Mucosa of gallbladder (tissue), 1 donor: ENCODE measurements at regions not wholly inside any gene's neighbourhood (a gene's known extent, or its start where the extent isn't known, plus 50 kb on each side); places are given as distances from the start of the nearest gene placed in this dataset.
"Not testable (repeated sequence)": the region's sequence is repeated elsewhere in the genome, so short reads cannot be mapped to it uniquely, and the experiment has no call there.

ENCODE experiments used
- DNase-seq: peaks from one replicate; pipeline ENCODE4 v3.0.0-alpha.2; 2020; ENCODE audit warnings: low spot score
- donor health status: DM: no; HTN: no; CAD: no.

DNA sequence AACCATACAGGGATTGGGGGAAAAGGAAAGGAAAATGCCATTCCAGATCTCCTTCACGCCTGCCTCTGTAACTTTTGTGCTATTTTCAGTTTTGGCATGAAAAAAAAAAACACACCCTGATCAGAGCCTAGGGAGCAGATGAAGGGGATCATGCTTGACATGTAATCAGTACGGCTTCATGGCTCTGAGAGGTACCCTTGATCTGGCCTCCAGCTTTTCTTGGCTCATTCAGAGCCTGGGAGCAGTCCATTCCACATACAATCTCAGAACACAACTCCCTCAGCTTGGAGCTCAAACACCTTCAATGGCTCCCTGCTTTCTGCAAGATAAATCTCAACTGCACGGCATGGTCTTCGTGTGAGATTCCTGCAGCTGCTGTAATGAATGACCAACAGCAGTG lies 422.8 kb upstream of the ZMIZ1 start:
- no peak for DNase-seq

DNA sequence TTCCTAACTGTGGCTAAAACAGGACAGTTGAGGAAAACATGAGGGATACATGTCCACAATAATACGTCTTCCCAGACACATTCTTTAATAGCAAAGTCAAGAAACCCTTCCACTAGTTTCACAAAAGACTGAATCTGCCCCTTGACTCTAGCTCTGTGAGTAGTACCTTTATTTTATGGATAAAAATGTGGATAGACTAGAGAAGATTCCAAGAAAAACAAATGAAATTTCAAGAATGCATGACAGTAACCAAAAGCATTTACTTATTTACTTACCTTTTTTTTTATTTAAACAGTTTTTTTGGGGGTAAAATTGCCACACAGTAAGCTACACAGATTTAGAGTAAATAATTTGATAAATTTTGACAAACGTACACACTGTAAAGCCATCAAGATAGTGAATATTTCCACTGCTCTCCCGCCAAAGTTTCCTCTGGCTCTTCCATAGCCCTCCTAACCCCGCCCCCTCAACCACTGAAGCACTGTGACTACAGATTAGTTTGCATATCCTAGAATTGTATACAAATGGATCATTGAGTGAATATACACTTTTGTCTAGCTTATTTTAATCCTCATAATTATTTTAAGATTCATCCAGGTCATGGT lies 420.4 kb upstream of the ZMIZ1 start:
- no peak for DNase-seq

DNA sequence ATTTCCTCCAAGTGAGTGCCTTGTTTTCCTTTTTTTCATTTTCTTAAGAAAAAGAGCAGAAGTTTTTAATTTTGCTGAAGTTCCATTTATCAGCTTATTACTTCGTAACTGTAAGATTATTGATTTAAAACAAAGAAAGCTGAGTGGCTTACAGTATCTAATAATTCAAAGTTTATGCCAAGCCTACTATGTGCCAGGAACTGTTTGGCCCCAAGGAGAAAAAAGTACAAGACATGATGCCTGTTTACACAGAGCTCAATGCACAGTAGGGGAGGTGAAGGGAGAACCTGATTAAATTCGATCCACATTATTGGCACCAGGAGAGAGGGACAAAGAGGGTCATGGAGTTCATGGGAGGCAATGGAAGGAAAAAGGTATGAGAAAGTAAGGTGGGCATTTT lies 419.3 kb upstream of the ZMIZ1 start:
- no peak for DNase-seq

DNA sequence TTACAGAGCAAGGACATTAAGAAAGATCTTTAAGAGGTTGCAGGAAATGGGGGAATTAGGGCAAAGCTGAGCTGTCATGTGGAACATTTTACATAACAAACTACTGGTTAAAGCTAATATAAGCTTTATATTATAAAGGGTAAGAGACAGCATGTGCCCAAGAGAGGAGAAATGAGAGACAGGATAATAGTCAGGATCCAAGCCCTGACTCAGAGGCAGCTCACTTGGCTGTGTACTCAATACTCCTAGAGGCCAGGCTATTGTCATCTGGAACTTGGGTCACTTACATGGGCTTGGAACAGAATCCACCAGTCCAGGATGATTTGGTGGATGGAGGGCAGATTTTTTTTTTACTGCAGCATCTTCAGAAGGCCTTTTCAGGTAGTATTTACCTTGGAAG lies 418.6 kb upstream of the ZMIZ1 start:
- DNase-seq: no peak

DNA sequence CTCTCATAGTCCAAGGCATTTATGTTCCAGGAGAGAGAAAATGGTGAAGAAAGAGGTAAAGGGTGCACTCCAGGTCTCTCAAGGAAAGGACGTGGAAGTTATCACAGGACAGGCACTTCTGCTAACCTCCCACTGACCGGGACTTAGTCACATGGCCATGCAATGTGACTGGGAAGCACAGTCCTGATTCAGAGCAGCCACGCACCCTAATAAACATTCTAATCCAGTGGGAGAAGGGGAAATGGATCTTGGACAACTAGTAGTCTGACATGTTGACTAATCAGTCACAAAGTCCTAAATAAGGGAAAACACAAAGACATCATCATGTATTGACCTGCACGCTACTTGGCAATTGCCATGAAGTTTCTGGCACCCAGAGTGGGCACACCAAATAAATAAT lies 417.5 kb upstream of the ZMIZ1 start:
- DNase-seq: no peak

DNA sequence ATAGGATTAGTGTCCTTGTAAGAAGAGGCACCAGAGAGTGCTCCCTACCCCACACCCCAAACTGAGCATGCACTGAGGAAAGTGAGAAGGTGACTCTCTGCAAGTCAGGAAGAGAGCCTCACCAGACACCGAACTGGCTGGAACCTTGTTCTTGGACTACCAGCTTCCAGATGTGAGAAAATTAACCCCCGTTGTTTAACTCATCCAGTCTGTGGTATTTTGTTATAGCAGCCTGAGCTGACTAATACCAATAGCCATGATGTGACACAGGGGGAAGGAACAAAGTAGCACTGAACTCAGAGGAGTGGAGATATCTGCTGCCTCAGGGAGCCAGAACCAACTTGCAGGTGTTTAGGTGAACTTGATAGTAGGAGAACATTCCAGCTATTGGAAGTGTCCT lies 415.2 kb upstream of the ZMIZ1 start:
- no peak for DNase-seq

DNA sequence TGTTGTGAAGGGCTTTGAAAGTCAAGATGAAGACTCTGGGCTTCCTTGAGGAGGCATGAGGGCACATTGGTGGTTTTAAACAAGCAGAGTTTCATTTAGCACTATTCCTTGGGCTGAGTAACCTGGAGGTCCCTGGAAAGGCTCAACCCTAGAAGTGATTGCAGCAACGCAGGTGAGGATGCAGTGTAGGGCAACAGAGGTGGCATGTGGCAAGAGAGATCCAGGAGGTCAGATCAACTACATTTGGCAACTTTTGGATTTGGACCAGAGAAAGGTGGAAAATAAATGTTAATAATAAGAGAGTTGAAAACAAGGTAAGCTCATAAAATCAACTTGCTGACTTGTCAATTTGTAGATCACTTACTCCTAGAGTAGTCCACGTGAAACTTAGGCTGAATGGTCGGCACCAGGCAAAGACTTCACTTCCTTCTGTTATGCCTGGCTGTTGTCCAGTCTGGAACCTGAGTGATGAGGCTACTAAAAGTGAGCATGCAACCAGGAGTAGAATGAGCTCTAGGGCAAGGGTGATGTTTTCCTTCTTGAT lies 414.6 kb upstream of the ZMIZ1 start:
- no peak for DNase-seq

DNA sequence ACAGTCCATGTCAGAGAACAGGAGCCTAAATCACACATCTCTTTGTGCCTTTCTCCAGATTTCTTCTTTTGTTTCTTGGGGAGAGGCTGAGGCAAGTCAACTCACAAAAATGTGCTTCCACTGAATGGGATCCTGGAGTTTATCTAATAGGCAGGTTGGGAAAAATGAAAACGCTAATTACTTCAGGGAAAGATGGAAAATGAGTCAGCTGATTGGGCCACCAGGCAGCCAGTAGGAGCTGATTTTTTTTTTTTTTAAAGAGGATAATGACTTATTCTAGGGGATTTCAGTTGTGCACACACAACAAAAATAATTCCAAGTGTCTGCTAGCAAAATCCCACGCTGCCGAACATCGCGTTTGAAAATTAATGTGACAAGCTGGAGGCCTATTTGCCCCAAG lies 412.8 kb upstream of the ZMIZ1 start:
- DNase-seq: no peak

DNA sequence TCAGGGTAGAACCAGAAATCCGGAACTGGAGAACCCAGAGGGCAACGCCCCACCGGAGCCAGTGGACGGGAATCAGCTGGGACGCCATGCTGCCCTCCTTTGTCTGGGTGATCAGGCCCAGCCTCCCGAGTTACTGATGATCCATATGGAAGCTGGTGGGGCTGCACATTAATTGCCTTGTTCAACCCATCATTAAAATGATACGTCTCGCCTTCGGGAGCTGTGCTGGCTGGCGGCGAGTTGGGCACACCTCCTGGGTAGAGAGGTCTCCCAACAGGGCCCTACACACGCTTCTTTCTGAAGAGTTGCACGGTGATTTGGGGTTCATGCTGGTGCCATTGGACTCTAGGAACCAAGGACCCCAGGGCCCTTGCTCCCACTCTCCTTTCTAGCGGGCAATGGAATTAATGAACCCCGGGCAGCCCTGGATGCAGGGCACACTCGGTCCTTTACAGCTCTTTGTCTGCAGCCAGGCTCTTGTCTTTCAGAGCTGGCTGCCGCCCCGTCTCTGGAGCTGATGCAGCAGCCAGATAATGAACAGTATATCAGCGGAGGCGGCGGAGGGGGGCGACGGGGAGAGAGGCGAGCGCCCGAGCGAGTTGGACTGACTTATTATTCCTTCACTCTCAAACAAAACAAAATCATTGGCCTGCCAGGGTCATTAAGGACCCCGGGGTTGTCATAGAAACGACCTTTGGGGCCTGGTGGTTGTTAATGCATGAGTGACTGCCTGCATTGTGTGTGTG lies 412.2 kb upstream of the ZMIZ1 start:
- DNase-seq: no peak

DNA sequence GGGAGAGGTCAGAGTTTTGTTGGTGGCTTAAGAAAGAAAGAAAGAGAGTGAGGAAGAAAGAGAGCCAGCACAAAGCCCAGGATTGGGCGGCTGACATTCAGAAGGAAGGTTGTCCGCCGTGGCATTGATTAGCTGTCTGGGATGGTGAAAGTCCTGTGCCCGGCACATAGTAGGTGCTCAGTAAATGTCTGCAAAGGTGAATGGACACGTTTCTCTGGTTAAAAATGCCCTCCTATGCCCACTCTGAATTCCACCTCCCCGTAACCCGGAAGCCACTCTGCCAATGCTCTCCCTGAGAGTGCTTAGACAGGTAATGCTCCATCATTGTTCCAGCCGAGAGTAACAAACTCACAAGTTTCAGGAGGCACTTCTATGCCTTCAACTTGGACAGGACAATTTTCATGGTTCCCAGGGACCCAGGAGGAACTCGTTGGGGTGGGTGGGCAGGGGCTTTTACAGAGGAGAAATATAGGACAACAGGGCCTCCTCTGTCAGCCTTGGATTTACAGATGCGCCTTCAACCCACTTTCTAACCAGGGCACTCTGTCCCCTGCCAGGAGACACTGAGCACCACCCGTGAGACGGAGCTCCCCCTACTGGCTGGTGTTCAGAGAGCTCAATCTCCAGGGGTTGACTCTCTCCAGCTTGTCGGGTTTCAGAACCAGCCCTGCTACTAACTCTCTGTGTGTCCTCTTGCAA lies 411.5 kb upstream of the ZMIZ1 start:
- DNase-seq: peak; percentile 74

DNA sequence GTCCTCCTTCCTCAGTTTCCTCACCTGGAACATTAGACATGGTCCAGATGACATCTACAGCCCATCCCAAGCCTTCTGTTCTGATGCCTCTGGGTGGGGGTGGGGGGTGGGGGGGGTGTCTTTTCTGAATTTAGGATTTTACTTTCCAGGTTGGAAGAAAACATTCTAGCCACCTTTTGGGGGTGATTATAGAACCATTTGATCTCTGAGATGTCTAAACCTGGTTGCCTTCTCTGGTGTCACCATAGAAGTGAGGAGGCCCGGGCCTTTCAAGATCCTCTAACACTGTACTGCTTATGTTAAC lies 411.0 kb upstream of the ZMIZ1 start:
- no peak for DNase-seq

DNA sequence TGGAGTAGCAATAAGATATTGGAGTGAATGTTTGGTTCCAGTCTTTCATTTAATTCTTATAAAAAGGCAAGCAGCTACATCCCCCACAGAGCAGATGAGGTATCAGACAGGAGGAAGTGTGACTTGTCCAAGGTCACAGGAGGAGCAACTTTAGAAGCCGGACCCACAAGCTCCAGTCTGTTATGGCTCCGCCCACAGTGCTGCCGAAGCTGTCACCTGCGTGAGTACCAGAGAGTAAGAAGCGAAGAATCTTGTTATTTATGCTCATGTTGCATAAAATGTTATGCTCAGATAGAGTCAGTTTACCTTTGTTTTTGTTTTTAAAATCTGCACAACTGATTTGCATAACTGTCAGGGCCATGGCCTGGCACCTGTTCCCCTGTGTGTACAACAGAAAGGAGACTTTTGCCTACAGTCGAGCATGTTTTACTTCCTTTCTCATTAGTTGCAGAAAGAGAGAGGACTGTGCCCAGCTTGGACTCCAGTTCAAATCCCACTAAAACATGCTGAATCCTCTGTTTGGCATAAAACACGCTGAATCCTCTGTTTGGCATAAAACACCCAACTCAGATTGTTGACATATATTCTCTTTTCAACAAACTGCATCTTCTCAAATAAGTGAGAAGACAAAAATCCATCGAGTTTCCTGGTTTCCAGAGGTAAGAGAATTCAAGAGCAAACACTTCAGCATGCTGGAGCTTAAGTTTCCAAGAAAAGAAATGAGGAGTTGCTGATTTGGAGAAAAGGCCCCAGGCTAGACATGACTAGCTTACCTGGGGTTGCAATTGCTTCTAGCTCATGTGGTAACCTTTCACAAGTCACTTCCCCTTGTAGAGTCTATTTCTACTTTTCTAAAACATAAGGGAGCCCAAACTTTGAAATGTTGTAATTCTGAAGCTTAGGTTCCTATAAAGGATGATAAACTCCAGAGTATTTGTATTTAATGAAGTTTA lies 409.8 kb upstream of the ZMIZ1 start:
- no peak for DNase-seq

DNA sequence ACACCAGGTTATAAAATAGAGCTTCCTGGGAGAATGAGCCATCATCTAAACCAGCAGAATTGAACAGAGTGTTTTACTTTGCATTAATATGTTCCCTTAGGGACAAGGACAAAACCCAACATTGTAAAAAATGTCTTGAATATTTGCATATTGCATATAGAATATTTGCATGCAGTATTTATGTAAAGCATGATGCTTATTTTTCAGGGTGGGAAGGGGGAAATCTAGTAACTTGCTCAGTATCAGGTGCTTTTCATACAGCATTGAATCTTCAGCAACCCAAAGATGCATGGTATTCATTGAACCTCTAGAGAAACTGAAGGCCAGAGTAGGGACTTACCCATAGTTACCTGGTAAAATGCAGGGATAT lies 409.2 kb upstream of the ZMIZ1 start:
- DNase-seq: no peak

DNA sequence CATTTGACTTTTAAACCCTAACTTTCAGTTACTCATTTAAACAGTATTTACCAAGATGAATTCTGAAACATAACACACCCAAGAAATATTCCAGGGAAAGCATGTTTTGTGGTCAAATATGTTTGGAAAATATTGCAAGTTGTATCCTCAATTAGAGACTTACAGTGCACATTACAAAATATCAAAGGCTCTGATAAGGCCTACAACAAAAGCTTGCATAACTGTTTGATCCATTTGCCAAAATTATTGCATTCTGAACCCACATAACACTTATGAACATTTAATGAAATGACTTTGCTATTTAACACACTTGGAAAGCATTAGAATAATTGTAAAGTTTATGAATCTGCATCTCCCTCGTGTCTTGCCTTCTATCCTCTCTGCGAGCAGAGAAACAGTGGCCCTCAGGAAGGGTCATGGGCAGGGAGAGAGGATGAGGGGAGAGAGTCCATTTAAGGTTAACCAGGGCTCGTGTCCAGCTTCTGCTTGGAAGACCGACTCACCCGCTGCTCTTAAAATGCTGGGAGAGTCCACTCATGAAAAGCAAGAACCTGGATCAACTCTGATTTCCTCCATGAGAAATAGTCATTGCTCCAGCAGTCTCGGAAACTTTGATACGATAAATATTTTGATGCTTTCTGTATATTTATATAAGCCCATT lies 408.2 kb upstream of the ZMIZ1 start:
- no peak for DNase-seq

DNA sequence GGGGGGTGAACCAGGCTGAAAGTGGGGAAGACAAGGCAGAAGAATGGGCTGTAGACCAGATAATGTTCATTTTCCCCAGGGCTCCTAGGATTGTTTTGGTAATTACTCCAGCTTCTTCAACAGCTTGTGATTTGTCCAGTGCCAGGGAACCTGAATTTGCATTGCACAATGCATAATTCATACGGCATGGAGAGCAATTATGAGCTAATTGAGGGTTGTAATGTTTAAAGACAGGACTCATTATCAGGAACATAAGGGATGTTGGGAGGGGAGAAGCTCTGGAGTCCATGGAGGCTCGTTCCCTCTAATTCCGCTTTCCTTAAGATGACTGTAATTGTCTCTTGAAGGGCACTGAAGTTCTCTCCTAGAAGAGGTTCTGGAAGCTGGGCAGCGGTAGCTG lies 405.0 kb upstream of the ZMIZ1 start:
- DNase-seq: no peak

DNA sequence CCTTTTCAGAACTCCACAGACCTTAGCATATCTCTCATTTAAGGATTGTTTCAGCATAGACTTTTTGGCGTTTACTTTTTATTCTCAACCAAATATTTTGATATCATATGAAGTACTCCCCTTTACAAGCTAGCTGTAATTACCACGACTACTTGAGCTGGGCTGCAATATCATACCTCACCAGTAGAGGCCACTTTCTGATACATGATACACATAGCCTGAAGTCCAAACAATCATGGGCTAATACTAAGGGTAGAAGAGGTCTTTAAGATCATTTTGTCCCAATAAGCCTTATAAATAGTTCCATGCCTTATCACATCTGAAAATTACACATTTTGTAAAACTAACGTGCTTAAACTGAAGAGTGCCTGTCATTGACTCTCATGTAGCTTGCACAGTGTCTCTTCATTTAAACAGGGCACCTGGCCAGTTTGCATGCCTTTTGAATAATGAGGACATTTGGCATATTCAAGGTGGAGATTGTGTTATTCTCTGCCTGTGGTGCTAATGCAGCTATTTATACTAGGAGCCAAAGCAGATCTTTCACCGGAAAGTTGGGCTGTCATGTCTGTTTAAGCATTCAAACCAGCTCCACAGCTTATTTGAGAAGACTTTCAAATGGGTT lies 403.7 kb upstream of the ZMIZ1 start:
- DNase-seq: no peak

DNA sequence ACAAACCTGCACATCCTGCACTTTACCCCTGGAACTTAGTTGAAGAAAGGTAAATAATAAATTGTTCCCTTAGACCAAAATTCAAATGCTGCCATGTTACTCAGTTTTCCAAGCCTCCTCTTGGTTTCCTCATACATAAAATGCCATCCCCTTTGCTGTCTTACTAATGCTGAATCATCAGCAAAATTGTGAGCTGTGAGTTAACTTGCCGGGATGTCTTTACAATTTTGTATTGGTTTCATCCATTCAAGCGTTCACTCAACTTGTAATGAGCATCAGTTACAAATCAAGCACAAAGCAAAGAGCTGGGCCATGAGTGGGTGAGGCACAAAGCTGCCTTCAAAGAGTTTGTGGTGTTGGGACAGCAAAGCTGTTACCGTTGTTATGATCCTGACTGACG lies 395.8 kb upstream of the ZMIZ1 start:
- DNase-seq: no peak

DNA sequence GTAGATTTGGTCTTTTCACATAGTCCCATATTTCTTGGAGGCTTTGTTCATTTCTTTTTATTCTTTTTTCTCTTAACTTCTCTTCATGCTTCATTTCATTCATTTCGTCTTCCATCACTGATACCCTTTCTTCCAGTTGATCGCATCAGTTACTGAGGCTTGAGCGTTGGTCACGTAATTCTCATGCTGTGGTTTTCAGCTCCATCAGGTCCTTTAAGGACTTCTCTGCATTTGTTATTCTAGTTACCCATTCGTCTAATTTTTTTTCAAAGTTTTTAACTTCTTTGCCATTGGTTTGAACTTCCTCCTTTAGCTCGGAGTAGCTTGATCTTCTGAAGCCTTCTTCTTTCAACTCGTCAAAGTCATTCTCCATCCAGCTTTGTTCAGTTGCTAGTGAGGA lies 387.6 kb upstream of the ZMIZ1 start:
- not testable (repeated sequence) for DNase-seq

DNA sequence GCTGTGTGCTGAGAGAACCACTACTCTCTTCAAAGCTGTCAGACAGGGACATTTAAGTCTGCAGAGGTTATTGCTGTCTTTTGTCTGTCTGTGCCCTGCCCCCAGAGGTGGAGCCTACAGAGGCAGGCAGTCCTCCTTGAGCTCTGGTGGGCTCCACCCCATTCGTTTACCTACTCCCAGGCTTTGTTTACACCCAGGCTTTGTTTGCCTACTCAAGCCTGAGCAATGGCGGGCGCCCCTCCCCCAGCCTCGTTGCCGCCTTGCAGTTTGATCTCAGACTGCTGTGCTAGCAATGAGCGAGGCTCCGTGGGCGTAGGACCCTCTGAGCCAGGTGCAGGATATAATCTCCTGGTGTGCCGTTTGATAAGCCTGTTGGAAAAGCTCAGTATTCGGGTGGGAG lies 386.8 kb upstream of the ZMIZ1 start:
- DNase-seq: not testable (repeated sequence)

DNA sequence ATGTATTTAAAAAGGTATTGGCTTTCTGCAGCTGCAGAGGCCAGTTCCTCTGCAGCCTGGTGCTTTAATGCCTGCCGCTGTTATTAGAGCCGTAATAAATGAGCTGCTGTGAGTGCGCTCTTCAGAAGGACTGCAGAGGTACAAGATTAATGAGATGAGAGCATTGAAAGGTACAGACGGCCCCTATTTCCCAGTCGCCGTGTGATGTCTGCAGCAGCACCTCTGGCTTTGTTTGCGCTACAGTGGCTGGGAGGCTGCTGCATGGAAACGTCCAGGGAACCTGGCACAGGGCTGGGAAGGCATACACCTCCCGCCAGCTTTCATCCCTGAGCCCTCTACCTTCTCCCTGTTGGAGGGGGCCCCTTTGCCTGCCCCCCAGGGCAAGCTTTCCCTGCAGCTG lies 383.8 kb upstream of the ZMIZ1 start:
- DNase-seq: no peak

DNA sequence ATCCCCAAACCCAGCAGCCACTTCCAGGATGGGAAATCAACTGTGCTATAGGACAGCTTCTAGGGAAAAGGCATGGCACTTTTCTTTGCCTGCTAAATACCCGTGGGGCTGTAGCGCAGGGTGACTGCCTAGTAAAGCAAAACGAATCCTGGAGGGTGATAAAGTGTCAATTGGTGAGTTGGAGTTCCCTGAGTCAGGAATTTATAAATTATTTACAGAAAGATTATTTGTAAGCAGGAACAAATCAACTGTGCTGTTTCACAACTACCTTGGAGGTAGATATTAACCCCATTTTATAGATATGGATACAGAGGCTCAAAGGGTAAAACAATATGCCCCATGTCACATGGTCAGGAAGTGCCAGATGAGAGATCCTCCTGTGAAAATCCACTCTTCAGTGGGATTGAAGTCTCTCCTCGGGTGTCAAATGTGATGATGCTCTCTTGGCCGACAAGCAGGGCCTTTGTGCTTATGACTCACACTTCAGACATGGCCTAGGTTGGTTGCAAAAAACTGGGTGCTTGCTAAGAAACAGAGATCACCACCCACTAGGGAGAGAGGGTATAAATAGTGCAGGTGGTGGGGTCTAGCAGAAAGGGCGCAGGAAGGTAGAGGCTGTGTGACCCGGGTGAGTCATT lies 383.2 kb upstream of the ZMIZ1 start:
- no peak for DNase-seq
